ENCODE measurements at regions not wholly inside any gene's neighbourhood (a gene's known extent, or its start where the extent isn't known, plus 50 kb on each side); places are given as distances from the start of the nearest gene placed in this dataset.

GRCh38 chr12:47602949-47603558 is 102.8 kb downstream of the RPAP3 start:
- Histone ChIP-seq H3K4me1 (ENCODE audit: control insufficient read depth, insufficient read depth, low read length) (no peaks in the 10 kb centered on the region), H2BK20ac (ENCODE audit: low read depth, low read length) (no peak overlapping the region), H2BK120ac (ENCODE audit: low read depth, low read length) (no peak overlapping the region), H2AFZ (replicated peaks; ENCODE audit: low read length, poor library complexity) (no peak overlapping the region), H4K8ac (ENCODE audit: low read depth in 2 of 2, low read length in 2 of 2) (no peak overlapping the region), H4K91ac (ENCODE audit: insufficient read depth, low read depth, low read length) (no peak overlapping the region), H3K9ac (ENCODE audit: low read depth, low read length) (no peak overlapping the region), H3K14ac (replicated peaks; ENCODE audit: low read depth, low read length) (no peak overlapping the region), H3K4me2 (ENCODE audit: low read depth, low read length) (no peak overlapping the region), H3K9me1 (ENCODE audit: insufficient read depth, low read length) (no peaks in the 10 kb centered on the region), H3K4me3 (ENCODE audit: insufficient read depth, low read depth, low read length) (no peak overlapping the region), H2BK5ac (ENCODE audit: low read depth, low read length, poor library complexity, severe bottlenecking) (no peak overlapping the region), H3K79me1 (ENCODE audit: low read depth in 1 of 2, low read length in 2 of 2) (no peaks in the 10 kb centered on the region), H2BK15ac (ENCODE audit: low read depth, low read length) (no peak overlapping the region), H3K36me3 (ENCODE audit: control insufficient read depth, insufficient read depth, low read length) (no peaks in the 10 kb centered on the region), H3K27ac (ENCODE audit: insufficient read depth, low read length) (no peak overlapping the region), H3K18ac (ENCODE audit: low read depth, low read length) (no peak overlapping the region), H3K56ac (ENCODE audit: extremely low read depth, insufficient read depth, low read length) (no peak overlapping the region), H3K9me3 (ENCODE audit: control insufficient read depth, insufficient read depth, low read length) (no peaks in the 10 kb centered on the region; the same call in none of the 2 replicates), H3K4ac (ENCODE audit: low read depth, low read length) (no peak overlapping the region), H4K5ac (ENCODE audit: low read depth, low read length) (no peak overlapping the region), H2AK5ac (ENCODE audit: low read depth, low read length) (no peak overlapping the region), H2AK9ac (replicated peaks; ENCODE audit: low read depth, low read length, poor library complexity) (no peak overlapping the region), H3K23ac (ENCODE audit: low read depth, low read length) (no peak overlapping the region), H3K27me3 (ENCODE audit: control insufficient read depth, insufficient read depth, low read length) (no peaks in the 10 kb centered on the region), H4K20me1 (ENCODE audit: insufficient read depth, low read length) (no peaks in the 10 kb centered on the region)
- in situ Hi-C loops (cut with MboI; ENCODE audit: low sequenced_read_pairs) = no loop called here
- CTCF ChIA-PET = no interaction called here
- 89% methylated on average over 6 of the region's 11 CpGs; no CpG with 5 or more reads in 1 of the 2 experiments for WGBS, 2 experiments (ENCODE audit: extremely low coverage in 2 of 2, insufficient read length in 1 of 2)
- POLR2A ChIA-PET (ENCODE audit: unreplicated experiment) = no interaction called here
- TF ChIP-seq FOS (IDR thresholded peaks at IDR 0.05; ENCODE audit: low read depth, low read length) (no peak), POLR2A (IDR thresholded peaks at IDR 0.05; ENCODE audit: low read depth, low read length) (no peak), MXI1 (IDR thresholded peaks at IDR 0.05; ENCODE audit: borderline replicate concordance, low read depth, low read length) (no peak), MAZ (IDR thresholded peaks at IDR 0.05; ENCODE audit: borderline replicate concordance, low read depth, low read length) (no peak), NFE2L2 (IDR thresholded peaks at IDR 0.05; ENCODE audit: low read depth, low read length) (no peak), RFX5 (IDR thresholded peaks at IDR 0.05; ENCODE audit: low read depth, low read length) (no peak), ELK1 (IDR thresholded peaks at IDR 0.05; ENCODE audit: borderline replicate concordance, low read depth, low read length) (no peak), RCOR1 (IDR thresholded peaks at IDR 0.05; ENCODE audit: insufficient replicate concordance, low read length) (no peak), CTCF (conservative IDR thresholded peaks at IDR 0.05; ENCODE audit: low read depth, low read length) (no peak), MAFK (IDR thresholded peaks at IDR 0.05; ENCODE audit: low read depth, low read length) (no peak), CEBPB (IDR thresholded peaks at IDR 0.05; ENCODE audit: low read depth, low read length) (no peak), USF2 (IDR thresholded peaks at IDR 0.05; ENCODE audit: low read depth, low read length) (no peak)
- DNase-seq (no peak), ATAC-seq (ENCODE audit: low read depth) (no peak)
- intact Hi-C loops (cut with micrococcal nuclease) = no loop called here
- BruUV-seq (replicated peaks) = no TSS peak
- dilution Hi-C loops (cut with HindIII; ENCODE audit: low sequenced_read_pairs, unreplicated experiment) = no loop called here
